GM19455 (cell line): ENCODE measurements at regions not wholly inside any gene's neighbourhood (a gene's known extent, or its start where the extent isn't known, plus 50 kb on each side); places are given as distances from the start of the nearest gene placed in this dataset.

Experiments used
- ATAC-seq: cut with Tn5 transposase; IDR thresholded peaks from one replicate; pipeline ENCODE4 v1.9.1; 2021; ENCODE audit not compliant: unreplicated experiment

DNA sequence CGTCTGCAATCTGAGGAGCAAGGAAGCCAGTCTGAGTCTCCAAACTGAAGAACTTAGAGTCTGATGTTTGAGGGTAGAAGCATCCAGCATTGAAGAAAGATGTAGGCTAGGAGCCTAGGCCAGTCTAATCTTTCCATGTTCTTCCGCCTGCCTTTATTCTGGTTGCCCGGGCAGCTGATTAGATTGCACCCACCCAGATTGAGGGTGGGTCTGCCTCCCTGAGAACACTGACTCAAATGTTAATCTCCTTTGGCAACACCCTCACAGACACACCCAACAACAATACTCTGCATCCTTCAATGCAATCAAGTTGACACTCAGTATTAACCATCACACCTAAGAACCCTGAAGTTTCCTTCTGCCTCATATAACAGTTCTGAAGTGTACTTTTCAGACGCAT lies 350.1 kb downstream of the RFPL4B start:
- ATAC-seq: no peak

DNA sequence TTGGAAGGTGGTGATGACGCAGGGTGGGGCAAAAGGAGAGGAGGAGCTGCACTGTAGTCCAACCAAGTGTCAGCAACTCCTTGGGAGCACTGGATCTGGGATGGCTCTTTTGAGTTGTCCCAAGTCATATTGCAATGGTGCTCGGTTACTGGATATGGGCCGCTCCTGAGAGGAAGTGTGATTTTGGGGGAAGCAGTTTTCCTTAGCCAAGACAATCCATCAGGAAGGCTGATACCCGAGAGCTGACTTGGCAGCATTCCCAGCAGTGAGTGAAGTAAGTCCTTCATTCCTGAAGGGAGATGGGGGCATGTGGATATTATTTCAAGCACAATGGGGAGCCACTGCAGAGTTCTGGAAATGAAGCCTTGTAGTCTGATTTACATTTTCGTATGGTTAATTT lies 354.1 kb downstream of the RFPL4B start:
- ATAC-seq: no peak

DNA sequence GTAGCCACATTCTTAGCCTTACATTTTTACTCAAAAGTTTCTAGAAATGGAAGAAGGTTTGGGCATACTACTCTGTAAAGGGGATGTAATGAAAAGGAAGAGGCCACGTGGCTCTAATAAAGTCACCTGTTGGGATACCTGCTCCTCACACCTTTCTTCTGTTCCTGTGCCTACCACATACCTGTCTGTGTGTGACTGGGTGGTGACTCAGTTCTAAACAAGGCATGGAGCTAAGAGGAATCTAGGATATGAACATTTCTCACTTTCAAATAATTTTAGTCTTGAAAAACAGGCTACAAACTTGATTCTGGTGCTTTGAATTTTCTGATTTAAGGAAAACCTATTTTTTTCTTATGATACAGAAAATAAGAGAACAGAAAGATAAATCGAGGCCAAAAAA lies 363.6 kb downstream of the RFPL4B start:
- ATAC-seq: no peak

DNA sequence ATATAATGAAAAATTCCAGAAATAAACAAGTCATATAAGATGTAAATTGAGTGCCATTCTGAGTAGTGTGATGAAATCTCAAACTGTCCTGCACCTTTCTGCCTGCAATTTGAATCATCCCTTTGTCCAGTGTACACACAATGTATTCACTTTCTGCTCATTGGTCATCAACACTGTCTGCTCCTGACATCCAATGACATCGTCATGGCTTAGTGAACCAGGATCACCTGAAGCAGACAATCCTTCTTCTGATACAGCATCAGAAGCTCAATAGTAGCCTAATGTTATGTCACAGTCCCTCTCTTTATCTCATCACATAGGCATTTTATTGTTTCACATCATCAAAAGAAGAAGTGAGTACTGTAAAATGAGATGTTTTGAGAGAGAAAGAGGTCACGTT lies 366.3 kb downstream of the RFPL4B start:
- ATAC-seq: no peak

DNA sequence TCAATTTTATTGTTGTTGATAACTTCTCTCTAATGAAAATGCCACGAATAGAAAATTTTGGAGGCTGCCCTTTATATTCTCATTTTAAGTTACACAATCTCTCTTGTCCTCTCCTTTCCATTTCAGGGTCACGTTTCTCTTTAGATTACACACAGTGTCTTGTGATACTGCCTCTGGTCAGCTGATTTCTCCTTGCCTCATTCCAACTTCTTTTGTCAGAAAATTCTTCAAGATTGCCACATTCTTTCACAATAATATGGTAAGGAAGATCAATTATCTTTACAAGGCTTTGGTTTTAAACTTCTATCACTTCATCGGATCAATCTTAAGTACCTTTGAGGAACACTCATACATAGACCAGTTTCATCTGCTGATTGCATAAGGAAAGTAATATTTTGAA lies 370.3 kb downstream of the RFPL4B start:
- no peak for ATAC-seq

DNA sequence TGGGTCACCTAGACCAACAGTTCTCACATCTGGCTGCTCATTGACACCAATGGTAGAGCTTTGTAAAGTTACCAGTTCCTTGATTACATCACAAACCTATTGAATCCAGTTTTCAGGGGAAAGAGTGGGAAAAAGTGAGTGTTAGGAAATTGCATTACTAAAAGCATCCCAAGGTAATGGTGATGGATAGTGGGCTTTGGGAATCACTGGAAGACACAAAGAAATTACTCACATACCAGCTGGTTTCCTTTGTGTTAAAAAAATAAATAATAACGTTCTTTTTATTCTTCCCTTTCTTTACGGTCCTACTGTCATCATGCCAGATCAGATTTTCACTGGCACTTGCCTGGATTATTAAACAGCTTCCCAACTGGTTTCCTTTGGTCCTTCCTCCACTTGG lies 370.7 kb downstream of the RFPL4B start:
- no peak for ATAC-seq

DNA sequence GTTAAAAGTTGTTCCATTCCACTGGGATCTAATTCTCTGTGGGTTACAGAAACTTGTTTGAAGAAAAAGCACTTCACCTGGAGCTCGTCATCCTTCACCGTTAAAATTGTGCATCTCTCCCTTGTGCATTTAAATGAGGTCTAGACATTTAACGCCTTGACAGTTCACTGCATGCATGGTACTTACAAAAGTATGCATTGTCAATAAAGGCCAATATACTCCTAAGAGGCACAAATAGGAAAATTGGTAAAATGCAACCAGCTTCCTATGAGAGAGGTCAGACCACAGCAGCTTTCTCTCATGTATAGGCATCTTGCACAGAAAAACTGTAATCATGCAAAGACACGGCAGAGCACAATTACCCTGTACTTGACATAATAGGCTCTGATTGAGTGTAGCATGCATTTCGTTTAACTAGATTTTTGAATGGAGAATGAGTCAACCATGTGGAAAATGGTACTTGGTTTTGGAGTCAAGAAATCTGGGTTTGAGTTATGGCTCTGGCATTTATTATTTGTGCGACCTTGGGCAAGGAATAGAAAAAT lies 378.5 kb downstream of the RFPL4B start:
- no peak for ATAC-seq

DNA sequence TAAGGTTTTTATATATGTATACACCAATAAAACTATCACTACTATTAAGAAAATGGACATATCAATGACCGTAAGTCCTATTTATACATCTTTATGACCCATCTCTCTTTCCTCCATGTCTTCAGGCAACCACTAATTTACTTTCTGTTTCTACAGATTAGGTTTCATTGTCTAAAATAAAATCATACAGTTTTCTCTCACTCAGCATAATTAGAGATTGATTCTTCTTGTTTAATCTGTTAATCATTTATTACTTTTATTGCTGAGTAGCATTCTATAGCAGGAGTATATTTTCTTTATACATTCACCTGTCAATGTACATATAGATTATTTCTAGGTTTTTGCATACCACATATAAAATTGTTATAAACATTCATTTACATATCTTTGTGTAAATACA lies 388.0 kb downstream of the RFPL4B start:
- no peak for ATAC-seq

DNA sequence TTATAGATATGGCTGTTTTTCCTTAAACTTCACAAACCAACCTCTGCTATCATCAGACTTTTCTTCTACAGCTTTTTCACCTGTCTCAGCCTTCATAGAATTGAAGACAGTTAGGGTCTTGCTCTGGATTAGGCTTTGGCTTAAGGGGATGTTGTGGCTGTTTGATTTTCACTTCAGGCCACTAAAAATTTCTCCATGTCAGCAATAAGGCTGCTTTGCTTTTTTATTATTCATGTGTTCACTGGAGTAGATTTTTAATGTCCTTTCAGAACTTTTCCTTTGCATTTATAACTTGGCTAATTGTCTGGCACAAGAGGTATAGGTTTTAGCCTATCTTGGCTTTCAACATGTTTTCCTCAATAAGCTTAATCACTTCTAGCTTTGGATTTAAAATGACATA lies 392.6 kb downstream of the RFPL4B start:
- no peak for ATAC-seq

DNA sequence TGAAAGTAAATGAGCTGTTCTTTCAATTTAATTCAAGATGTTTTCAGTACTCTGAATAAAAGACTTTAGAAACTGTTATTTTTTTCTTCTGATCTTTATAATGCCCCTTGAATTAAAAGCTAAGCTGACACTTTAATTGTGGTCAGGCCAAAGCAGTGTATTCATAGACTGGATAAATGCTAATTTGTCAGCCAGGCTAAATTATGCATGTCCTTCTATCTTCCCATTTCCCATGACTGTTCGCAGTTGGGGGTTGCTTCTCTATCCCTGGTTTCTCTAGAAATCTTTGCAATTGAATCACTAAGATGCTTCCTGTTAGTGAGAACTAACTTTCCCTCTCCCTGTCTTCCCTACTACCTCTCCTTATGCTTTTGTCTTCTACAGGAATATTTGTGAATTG lies 396.2 kb downstream of the RFPL4B start:
- ATAC-seq: no peak

DNA sequence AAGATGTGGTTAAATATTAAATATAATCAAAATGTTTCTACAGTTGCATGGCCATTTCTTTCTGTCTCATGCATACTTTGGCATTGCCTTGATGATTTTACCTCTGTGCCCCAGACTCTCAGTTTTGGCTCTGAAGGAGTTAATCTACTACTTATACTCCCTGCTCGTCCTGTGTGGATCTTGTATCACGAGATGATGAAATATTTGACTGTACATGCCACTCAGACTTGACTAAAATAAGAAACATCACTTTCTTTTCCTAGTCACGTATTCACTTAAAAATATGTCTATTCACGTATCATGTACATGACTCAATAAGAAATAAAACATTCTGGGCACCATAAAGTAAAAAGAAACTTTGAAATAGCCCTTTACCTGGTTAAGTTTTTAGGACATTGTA lies 397.7 kb downstream of the RFPL4B start:
- ATAC-seq: no peak

DNA sequence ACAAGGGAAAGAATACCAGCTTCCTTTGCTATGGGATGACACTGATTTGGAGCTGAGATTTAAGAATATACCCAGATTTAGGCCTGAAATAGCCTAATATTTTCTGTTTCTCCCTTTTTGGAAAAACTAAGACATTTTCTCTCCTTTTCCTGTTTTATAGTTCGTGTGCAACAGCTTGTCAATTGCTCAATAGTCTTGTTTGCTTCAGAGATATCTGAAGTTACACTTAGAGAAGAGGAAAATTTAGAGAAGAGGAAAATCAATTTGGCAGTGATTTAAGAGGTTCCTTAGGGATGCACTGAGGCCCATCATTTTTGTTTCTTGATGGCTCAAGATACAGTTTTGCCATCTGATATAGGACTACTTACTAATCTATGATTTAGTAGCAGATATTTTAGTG lies 398.6 kb downstream of the RFPL4B start:
- ATAC-seq: no peak

DNA sequence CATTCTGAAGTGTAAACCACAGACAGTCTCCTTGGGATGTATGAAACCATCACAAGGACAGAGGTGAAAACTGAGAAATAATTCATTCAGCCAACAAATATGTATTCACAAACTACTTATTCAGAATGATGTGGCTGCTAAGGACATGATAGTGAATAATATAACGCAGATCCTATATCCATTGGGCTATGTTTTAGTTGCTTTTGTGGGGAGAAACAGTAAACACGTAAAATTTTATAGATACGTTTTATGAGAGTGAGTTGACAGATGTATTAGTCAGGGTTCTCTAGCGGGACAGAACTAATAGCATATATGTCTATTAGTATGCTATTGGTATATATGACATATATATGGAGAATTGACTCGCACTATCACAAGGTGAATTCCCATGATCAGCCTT lies 402.5 kb downstream of the RFPL4B start:
- no peak for ATAC-seq

DNA sequence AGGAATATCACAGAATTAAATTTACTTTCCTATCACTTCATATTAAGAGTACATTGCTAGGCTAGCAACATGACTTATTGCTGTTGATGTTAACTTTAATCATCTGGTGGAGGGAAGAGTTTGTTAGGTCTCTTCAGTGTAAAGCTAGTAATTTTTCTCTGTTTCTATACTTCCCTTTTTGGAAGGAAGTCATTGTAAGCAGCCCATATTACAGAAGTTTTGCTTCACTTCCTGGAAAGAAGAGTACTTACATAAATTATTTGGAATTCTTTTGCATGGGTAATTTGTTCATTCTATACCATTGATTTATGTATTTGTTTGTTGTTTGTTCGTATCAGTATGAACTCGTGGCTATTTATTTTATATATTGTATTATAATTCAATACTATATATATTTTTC lies 405.2 kb downstream of the RFPL4B start:
- no peak for ATAC-seq

DNA sequence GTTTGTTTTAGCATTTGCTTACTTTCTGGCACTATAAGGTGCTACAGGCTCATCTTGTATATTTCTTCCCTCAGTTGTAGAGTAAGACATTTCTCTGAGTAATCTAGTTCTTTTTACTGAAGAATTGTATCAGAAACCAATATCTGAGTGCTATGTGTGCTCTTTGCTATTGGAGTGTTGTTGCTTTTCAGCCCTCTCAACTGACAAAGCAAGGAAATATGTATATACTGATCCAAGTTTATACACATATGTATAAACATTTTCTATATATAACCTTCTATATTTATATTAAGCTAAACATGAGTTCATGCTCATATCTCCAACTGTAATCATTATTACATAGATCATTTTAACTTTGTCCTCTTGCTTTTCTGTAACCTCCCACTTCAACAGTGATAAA lies 405.7 kb downstream of the RFPL4B start:
- ATAC-seq: no peak

DNA sequence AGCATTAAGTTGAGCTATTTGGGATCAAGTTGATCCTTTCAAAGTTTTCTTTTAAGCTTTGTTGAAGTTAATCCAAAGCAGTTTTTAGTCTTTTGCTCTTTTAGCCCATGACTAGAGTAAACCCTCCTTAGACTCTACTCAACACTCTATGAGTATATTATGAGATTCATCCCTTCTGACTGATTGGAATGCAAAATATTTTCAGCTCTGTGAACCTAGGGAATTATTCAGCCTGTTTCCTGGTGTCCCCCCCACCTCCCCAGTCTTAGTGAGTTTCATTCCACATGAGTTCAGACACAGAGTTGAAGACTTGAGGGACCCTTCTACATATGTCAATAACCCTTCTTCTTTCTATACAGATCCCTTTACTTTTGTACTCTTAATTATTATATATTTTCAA lies 413.7 kb downstream of the RFPL4B start:
- no peak for ATAC-seq

DNA sequence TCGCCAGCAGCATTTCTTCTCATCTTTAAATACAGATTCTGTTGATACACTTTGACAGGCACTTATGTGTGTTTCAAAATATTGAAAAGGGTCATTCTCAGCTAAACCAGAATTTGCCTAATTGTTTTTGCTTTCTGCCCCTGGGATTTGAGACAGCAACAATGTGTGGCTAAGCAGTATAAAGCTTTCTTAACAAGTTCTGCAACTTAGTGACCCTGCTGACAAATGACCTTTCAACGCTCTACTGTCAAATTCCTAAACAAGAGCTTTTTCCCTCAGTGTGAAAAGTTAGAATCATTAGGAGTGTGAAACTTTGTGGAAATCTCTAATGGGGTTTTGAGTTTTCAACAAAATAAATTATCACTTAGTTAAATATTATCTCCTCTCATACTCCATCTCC lies 414.6 kb downstream of the RFPL4B start:
- ATAC-seq: no peak

DNA sequence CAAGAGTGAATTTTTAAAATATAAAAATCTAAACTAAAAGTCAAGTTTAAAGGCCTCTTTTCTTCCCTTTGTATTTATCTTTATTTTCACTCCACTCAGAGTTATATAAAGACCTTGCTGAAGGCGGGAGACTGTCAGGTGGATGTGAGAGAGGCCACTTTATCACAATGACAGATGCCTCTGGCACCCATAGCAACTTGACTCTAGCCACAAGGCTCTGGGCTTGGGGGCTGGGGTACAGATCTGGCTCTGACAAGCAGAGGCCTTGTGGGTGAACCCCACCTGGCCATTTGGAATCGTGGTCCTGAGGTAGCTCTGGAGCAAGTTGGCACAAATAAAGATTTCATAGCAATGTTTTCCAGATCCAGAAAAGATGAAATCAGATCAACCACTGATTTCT lies 417.2 kb downstream of the RFPL4B start:
- no peak for ATAC-seq

DNA sequence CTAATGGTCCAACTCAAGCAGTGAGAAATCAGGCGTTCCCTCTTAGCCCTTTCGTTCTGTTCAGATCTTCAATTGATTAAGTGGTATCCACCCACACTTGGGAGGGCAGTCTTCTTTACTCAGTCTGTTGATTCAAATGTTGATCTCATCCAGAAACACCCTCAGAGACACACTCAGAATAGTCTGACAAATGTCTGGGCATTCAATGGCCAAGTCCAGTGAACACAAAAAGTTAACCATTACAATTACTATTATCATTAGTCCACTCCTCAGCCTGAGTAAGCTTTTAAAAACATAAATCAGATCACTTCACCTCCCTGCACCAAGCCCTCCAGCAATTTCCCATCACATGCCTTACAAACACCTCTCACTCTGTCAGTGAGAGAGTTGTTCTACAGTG lies 423.2 kb downstream of the RFPL4B start:
- ATAC-seq: no peak

DNA sequence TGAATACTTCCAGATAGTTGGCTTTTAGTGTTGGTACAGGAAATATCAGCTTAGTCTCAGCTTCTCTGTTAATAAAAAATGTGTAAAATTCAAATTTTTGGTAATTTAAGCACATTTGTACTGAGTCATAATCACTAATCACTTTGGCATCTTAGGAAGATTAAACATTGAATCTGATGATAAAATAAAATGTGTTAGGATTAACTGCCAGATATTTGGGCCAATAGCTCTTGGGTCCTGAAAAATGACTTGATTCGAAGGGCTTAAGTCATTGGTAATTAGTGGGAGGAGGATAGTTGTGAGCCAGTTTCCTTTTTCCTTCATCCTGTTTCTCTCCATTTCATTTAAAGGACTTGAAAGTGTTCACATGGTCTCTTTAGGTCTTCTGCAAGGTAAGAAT lies 426.1 kb downstream of the RFPL4B start:
- no peak for ATAC-seq

DNA sequence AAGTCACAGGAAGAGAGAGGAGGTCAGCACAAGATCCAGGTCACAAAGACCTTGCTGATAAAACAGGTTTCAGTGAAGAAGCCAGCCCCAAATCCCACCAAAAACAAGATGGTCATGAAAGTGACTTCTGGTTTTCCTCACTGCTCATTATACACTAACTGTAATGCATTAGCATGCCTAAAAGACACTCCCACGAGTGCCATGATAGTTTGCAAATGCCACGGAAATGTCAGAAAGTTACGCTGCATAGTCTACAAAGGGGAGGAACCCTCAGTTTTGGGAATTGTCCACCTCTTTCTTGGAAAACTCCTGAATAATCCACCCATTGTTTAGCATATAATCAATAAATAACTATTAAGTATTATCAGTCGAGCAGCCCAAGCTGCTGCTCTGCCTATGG lies 427.2 kb downstream of the RFPL4B start:
- no peak for ATAC-seq

DNA sequence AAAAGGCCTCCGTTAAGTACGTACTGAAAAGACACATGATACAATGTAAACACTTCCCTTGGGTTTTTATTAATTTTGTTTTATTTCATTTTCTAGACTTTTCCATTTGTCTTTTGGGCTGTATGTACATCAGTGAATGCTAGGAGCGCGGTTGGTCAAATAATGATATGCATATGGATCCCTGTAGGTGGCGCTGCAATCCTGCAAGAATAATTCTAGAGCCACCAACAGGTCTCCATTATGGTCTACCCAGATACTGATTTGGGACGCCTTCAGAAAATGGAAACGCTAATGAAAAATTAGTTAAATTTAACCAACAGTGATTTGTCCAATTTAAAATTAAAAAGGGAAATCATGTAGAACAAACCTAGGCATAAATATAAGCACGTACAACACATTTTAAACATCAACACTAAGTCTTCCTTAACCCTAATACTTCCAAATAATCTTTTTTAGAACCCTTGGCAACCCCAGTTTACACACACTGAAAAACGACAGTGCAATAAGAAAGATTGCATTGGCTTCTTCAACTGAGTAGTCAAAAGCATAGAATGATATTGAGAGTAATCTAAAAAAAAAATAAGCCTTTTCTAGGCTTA lies 433.5 kb downstream of the RFPL4B start:
- ATAC-seq: peak; percentile 99

DNA sequence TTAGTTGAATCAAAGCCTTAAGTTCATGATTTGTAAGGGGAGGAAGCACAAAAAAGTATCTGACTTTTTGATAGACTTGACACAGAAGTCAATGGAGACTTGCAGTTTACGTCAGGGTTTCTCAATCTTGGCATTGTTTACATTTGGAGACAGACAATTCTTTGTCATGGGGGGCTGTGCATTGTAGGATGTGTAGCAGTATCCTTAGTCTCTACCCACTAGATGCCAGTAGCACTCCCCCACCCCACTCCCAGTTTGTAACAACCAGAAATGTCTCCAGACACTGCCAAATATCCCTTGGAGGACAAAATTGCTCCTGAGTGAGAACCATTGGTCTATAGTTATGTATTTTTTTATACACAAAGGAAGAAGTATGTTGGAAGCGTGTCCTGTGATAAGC lies 434.1 kb downstream of the RFPL4B start:
- no peak for ATAC-seq

DNA sequence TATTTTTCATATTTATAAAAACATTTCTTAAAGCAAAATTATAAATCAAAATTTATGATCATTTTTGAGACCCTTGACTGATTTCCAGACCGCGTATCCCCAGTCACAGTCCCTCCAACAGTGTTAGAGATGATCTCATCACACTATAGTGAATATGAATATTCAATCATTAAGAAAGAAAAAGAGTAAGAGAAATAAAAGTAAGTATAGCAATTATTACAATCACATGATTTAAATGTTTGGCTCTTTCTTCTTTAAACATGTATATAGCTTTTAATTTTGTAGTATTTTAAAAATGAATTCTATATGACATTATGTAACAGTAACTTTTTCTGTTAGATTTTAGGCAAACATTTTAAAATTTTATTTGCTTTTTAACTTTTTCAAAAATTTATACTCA lies 438.3 kb downstream of the RFPL4B start:
- ATAC-seq: no peak
